ENCODE measurements at regions not wholly inside any gene's neighbourhood (a gene's known extent, or its start where the extent isn't known, plus 50 kb on each side); places are given as distances from the start of the nearest gene placed in this dataset.

DNA sequence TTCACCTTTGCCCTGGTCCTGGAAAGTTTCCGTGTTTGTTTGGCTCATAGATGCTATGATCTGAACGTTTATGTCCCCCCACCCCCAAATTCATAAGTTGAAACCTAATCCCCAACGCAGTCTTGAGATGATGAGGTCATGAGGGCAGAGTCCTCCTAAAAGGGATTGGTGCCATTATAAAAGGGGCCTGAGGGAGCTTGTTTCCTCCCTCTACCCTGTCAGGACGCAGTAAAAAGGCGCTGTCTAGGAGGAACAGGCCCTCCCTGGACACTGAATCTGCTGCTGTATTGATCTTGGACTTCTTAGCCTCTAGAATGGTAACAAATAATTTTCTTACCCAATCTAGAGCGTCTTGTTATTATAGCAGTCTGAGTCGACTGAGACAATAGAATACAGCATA lies 2190.6 kb upstream of the TENM3 start:
- DNase-seq (ENCODE audit: low read depth), result no peak

DNA sequence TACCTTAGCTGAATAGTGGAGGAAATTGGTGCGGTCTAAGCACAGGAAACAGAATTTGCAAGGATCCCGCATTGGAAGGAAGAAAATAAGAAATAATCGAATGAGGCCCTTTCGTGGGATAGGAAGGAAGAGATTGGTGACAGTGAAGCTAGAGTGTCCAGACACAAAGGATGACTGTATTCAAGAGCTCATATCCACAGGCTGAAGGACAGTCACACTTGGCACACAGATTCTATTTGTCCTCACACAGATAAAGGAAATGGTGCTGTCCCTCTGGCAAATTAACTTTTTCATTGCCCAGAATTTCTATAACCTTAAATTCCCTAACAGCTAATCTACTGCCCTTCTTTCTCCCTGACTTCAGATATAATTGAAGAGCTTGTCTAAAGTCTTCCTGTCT lies 2188.9 kb upstream of the TENM3 start:
- DNase-seq (ENCODE audit: low read depth), result no peak

- DNase-seq (ENCODE audit: low read depth), result no peak
These were observed 2185.9 kb upstream of the TENM3 start for GRCh38 chr4:180057299-180057721.

GRCh38 chr4:180057891-180058671 lies 2185.1 kb upstream of the TENM3 start:
- no peak for DNase-seq (ENCODE audit: low read depth)

DNA sequence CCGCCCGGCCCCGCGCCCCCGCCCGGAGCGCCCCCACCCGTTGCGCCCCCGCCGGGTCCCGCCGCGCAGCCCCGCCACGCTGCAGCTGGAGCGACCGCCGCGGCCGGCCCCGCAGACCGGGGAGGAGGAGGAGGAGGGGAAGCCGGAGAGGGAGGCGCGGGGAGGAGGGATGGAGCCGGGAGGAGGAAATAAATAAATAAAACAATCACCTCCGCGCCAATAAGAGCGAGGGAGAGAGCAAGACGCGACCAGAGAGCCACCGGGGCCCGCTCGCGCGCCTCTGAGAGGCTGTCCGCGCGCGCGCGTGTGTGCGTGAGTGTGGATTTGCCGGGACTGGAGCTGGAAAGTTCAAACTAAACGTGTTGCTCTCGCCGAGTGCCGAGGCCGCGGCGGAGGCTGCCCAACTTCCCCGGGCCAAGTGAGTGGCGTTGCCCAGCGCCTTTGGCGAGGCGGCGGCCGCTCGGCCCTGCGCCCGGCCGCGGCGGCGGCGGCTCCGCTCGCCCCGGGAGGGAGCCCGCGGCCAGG lies 2184.4 kb upstream of the TENM3 start:
- DNase-seq (ENCODE audit: low read depth), result no peak

- DNase-seq (ENCODE audit: low read depth), result no peak
These were observed 2183.9 kb upstream of the TENM3 start for GRCh38 chr4:180059216-180059881.

DNA sequence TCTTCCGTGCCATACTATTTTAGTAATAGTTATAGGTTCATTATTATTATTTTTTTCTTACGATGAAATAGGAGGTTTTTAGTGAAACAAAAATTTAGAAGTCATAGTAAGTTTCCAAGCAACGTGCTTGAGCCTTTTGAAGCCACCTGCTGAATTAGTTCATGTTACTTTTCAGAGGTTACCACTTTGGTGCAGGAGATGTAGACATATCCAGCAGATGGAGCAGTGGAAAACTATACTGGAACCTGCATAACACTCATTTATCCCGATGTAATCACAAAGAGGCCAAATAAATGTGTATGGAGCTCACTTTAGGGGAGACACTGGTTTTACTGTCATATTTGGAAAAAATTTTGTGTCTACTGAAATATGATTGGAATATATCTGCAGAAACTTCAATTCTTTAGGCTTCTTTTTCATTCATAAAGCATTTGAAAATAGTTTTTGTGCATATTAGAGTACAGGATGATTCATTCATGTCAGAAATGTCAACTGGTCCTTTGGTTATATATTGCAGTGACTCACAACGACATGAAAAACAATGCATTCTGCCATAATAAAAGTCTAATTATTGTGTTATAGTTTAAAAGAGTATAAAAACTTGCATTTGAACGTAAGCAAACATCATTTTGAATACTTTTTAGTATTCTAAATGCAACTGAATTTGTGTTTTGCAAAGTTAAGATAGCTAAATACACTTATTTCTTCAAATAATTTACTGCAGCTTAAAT lies 2182.9 kb upstream of the TENM3 start:
- no peak for DNase-seq (ENCODE audit: low read depth)

DNA sequence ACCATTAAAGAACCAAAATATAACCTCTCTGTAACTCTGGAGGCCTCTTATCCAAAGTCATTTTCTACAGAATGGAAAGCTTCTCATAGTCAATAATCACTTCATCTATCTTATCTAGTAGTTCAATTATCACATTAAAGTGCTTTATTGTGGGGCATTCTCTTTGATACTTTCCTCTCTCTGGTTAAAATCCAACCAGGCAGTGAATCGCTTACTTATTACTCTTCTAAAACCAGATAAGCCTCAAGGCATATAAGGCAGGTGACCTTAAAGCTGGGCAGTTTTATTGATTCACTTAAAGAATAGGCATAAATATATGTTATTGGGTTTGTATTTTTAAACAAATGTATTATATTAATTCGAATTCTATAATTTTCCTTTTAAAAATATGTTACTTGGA lies 2162.1 kb upstream of the TENM3 start:
- DNase-seq (ENCODE audit: low read depth), result no peak

DNA sequence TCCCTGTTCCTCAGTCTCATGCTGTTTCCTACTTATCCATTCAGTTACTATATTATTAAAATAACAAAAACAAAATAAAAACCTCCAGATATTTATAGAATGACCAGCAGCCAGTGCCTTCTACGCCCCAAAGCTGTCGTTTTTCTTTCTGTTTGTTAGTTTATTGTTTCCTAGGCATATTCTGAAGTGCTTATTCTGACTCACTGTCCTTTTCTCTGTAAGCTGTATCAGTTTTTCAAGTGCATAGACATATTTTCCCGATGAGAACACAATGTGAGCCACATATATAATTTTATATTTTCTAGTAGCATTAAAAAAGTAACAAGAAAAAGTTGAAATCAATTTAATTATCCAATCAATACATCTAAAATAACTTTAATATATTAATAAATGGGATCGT lies 2158.6 kb upstream of the TENM3 start:
- DNase-seq (ENCODE audit: low read depth), result no peak

DNA sequence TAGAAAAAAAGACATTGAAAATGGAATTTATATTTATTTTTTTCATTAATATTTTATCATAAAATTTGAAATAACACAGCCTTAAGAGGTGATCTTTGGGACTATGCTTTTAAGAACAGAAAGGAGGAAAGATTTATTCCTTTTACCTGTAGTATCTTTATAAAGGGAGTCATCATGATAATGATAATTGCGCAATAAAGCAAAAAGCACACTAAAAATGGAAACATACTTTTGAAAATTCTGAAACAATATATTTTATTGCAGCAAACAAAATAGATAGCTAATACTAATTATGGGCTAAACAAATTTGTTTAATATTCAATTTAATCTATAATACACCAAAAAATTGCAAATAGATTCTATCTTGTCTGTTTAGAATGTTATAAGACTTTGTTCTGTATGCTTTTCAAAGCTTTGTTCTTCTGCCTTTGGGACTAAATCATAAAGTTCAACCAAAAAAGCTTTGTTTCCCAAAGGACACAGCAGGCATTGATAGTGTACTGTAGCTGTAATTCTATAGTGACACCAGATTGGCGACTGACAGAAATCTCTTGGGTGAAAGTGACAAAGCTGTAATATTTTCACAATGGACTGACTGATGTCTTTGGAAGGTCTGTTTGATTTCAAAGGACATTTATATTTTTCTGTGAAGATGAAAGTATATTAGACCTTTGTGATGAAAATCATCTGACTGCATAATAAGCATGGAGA lies 2156.6 kb upstream of the TENM3 start:
- DNase-seq (ENCODE audit: low read depth), result no peak

GRCh38 chr4:180098586-180098985 lies 2144.6 kb upstream of the TENM3 start:
- no peak for DNase-seq (ENCODE audit: low read depth)

DNA sequence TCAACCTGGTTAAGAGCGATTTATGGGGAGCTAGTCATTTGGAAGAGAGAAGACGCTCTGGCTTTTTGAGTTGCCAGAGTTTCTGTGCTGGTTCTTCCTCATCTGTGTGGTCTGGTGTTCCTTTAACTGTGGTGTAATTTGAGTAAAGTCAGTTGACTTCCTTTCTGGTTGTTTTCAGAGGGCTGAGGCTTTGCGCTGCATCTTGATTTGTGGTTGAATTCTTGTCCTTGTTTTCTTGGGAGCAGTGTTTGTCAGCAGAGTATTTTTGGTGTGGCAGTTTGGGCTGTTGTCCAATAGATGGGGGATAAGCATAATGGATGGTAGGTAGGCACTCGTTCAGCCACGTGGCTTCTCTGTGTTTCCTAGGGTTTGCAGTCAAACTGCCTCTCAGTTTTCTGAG lies 2143.2 kb upstream of the TENM3 start:
- DNase-seq (ENCODE audit: low read depth), result no peak

DNA sequence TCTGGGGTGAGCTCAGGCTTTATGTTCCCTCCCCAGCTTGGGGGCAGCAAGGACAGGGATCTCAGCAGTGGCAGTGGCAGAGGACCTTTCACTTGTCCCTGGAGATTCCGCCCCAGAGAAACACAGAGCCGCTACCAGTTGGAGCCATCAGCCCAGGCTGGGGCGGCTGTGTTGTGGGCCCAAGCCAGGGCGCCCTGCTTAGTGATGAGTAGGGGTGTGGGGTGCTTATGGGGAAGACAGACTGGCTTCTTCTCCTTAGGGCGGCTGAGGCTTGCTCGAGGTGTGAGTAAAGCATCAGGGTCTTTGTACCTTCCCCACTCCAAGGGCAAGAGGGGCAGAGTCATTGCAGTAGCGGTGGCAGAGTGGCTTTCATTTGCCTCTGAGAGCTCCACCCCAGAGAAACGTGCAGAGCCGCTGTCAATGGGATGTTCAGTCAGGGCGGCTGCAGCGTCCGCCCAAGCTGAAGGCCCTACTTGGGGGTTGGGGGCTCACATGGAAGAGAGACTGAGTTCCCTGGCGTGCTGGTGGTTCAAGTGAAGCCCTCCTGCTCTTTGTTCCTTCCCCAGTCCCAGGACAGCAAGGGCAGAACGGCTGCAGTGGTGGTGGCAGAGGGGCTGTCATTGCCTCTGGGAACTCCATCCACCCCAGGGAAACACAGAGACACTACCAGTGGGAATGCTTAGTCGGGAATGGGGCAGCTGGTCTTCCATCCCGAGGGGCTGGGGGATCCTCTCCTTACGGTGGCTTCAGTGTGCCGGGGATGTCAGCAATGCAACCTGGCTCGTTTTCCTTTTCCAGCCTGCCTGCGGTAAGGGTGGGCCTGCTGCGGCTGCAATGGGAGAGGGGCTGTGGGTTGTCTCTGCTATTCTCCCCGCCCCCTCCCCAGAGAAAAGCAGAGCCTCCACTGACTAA lies 2142.5 kb upstream of the TENM3 start:
- DNase-seq (ENCODE audit: low read depth), result no peak

GRCh38 chr4:180101348-180102083 lies 2141.7 kb upstream of the TENM3 start:
- no peak for DNase-seq (ENCODE audit: low read depth)

DNA sequence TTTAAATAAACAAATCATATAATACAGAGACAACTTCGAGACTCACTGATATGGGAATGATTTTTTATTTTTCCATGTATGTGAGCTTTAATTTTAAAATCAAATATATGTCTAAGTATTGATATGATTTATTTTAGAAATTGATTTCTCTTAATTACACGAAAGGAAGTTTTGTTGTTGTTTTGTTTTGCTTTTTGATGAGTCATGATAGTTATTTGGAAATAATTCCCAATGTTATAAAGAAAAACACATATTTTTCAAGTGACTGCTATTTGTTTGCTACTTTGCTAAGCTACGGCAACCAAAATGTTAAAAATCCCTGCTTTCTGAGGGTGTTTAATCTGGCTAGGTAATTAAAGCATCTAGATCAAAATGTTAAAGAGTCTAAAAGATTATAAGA lies 2139.4 kb upstream of the TENM3 start:
- DNase-seq (ENCODE audit: low read depth), result no peak

DNA sequence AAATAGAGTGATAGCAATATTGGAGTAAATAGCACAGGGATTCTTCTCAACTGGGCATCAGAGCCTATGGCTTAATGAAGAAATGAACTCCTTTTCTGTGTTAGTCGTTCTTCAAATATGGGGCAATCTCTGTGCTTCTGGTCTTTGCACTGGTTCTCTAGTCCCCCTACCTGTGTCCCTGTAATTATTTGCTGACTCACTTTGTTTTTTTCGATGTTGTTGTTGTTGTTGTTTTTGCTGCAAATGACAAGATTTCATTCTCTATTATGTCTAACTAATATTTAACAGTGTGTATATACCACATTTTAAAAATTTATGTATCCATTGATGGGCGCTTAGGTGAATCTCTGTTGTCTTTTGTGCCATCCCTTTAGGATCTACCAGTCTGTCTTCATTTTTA lies 2137.8 kb upstream of the TENM3 start:
- DNase-seq (ENCODE audit: low read depth), result no peak

DNA sequence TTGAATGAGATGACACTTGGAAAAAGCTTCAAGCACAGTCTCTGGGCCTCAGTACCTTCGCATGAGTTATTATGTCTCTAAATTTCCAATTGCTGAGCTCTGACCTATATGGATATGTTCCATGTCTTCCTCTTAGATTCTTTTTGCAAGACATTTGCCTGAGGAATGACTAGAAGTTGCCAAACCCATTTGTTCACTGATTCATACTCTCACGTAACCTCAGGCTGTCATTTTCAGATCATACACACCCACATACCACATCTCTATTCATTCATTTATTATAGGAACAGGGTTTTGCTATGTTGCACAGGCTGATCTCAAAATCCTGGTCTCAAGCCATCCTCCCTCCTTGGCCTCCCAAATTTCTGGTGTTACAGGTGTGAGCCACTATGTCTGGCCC lies 2137.1 kb upstream of the TENM3 start:
- no peak for DNase-seq (ENCODE audit: low read depth)

DNA sequence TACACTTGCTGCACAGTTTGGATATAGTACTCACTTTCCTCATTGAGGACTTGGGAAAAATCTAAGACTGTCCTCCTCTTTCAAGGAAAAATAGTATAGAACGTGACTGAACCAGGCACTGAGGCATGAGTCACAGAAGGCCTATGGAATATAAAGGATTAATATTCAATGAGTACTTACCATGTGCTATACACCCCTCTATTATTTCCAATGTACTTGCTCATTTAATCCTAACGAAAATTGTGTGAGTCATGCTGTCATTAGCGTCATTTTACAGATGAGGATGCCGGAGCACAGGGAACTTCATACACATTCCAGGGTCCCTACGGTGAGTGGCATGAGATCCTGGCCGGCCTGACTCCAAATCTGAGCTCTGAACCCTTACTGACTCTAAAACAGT lies 2136.2 kb upstream of the TENM3 start:
- no peak for DNase-seq (ENCODE audit: low read depth)

GRCh38 chr4:180116840-180117239 lies 2126.4 kb upstream of the TENM3 start:
- DNase-seq (ENCODE audit: low read depth), result no peak

DNA sequence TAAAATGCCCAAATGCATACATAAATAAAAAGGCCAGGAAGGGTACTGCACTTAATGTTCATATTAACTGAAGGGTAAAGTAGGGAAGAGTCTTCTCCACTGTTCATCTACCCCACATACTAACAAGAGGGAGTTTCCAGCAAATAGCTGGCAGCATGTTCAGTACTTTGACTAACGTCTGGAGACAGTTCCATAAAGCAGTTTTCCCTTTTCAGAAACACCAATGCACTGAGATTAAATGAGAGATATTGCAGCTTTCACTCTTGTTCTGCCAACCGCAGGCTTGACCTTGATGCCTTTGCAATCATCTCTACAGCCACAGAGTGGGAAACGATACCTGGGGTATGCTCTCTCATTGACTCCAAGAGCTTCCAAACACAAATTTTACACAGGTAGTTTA lies 2123.1 kb upstream of the TENM3 start:
- DNase-seq (ENCODE audit: low read depth), result no peak

Measured in CMK (cell line).